Peyer's patch (tissue), 4 donors: ENCODE measurements at regions not wholly inside any gene's neighbourhood (a gene's known extent, or its start where the extent isn't known, plus 50 kb on each side); places are given as distances from the start of the nearest gene placed in this dataset.

Experiments
- CTCF ChIP-seq, 6 experiments: fragments of 450-650 bp in 4 of 6; fragments of 200-600 bp in 2 of 6; sonication (generic) in 1 of 6; IDR thresholded peaks; one replicate each; pipeline ENCODE4 v1.5.1; 2017 to 2019; ENCODE audit warnings: antibody characterized with exemption in 6 of 6, mild to moderate bottlenecking in 3 of 6, moderate library complexity in 1 of 6
- POLR2A ChIP-seq, 2 donors: fragments of 450-650 bp; IDR thresholded peaks; one replicate each; pipeline ENCODE4 v1.5.1; 2017; ENCODE audit warnings: antibody characterized with exemption in 2 of 2, mild to moderate bottlenecking in 2 of 2, moderate library complexity in 2 of 2

GRCh38 chr4:119725011-119725410 lies 96.4 kb upstream of the PDE5A start:
- TF ChIP-seq CTCF (IDR thresholded peaks at IDR 0.05): no peak
- no peak for TF ChIP-seq POLR2A (IDR thresholded peaks at IDR 0.05)
